NCI-H226 (cell line): ENCODE measurements at regions not wholly inside any gene's neighbourhood (a gene's known extent, or its start where the extent isn't known, plus 50 kb on each side); places are given as distances from the start of the nearest gene placed in this dataset.
A peak's percentile ranks its signal among the peaks of the same experiment; 100 is the strongest.
"Not testable (repeated sequence)": the region's sequence is repeated elsewhere in the genome, so short reads cannot be mapped to it uniquely, and the experiment has no call there.

Experiments
- DNase-seq: peaks from one replicate; pipeline ENCODE4 v3.0.0-alpha.2; 2015

DNA sequence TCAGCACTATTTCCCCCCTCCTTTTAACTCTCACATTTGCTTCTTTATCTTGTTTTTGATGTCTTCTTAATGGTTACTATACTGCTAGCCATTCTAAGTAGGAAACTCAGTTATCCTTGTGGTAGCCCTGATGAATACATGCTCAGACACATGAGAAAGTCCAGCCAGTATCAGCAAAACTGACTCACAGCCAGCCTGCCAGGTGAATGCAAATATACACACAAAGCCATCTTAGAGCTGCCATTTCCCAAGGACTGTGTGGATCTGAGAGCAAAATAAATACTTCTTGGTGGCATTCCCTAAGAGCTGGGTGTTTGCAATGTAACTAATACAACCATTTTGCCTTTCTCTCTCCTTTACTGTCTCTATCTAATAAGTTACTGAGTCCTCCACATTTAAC, 455.2 kb downstream of the CCER1 start:
- DNase-seq, result no peak

DNA sequence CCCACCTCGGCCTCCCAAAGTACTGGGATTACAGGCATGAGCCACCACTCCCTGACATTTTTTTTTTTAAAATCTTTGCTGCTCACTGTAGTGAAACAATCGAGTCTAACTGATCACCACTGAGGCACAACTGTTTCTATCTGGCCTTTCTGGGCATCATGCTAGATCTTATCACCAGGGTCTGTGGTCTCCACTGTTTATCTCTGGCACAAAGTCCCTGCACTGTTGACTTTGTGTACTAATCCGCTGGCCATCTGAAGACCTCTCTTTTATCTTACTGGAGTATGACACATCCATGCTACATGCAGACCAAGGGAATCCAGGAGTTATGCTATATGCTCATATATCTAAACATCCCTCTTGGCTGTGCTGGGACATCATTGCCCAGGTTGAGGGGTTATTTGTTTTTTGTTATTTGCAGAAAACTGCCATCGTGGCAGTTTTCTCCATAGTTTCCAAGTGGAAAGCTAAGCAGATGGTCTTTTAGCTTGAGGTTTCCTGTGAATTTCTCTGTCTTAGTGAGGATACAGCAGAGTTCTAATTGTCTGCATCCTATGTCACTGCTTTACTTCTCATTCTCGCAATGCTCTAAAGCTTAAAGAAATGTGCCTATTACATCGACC, 456.9 kb downstream of the CCER1 start:
- DNase-seq, result no peak

DNA sequence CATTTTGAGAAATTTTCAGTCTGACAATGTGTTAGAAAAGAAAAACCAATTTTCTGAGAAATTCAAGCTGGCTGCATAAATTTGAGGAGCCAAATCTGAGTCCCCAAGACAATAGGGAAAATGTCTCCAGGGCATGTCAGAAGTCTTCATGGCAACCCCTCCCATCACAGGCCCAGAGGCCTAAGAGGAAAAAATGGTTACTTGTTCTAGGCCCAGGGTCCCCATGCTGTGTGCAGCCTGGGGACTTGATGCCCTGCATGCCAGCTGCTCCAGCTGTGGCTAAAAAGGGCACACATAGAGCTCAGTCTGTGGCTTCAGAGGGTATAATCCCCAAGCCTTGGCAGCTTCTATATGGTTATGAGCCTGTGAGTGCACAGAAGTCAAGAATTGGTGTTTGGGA, 464.6 kb downstream of the CCER1 start:
- DNase-seq, result no peak

GRCh38 chr12:90489141-90489540, 465.8 kb downstream of the CCER1 start:
- DNase-seq, result no peak

GRCh38 chr12:90485560-90485959, 469.4 kb downstream of the CCER1 start:
- DNase-seq, result no peak

DNA sequence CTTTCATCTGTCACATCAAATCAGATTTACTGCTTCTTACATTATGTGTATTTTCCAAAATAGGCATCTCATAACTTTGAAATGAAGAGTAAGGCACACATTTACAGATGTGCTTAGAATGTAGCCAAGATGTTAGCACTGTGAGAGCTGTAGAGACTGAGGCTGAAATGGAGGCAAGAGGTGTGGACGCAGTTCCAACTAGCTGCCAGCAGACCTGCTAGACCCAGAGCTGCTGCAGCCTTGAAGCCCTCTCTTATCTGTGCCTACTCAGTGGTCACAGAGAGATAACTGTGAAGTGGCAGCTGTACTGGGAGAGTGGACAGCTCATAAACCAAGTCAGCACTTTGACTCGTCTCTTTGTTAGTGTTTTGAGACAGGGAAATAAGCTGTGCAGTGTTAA, 470.9 kb downstream of the CCER1 start:
- DNase-seq, result no peak

- DNase-seq, result no peak
Measured at GRCh38 chr12:90481748-90482147, 473.2 kb downstream of the CCER1 start.

- no peak for DNase-seq
Measured at GRCh38 chr12:90479237-90479636, 475.7 kb downstream of the CCER1 start.

DNA sequence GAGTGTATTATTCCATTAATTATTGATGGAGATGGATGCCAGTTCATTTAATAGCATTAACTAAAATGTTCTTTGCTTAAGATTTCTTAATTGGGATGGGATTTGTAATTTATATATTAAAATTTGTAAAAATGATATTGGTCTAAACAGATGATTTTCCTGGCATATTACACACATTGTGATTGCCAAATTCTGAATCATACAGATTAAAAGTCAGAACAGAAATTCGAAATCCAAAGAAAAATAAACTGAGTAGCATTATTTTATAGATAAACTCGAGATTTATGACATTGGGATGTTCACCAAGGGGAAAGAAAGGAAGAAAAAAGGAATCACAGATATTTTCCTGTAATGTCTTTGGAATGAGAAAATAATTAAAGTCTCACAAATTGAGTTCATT, 481.1 kb downstream of the CCER1 start:
- no peak for DNase-seq

DNA sequence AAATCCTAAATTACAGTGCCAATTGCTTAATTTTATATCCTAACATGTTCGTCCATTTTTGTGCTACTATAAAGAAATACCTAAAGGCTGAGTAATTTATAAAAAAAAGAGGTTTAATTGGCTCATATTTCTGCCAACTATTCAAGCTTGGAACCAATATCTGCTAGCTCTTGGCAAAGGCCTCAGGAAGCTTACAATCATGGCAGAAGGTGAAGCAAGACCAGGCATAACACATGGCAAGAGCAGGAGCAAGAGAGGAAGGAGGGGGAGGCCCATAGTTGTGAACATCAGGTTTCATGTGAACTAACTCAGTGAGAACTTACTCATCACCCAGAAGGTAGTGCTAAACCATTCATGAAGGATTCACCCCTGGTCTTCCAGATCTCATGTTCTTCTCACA, 494.3 kb downstream of the CCER1 start:
- no peak for DNase-seq

DNA sequence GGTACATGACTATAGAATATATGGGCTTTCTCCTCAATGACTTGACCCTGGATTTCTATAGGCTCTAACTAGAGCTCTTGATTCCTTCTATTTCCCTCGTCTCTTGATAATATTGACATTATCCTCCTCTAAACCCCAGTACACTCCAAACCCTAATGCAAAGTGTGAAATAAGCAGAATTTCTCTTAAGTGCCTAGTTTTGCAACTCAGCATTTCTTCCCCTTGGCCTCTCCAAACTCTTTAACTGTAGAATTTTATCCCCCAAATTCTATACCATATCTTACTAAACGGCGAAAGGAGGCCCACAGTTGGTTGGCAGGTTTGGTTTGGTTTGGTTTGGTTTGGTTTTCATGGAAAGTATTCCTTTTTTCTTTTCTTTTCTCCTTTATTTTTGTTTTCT, 498.7 kb downstream of the CCER1 start:
- DNase-seq, result no peak

DNA sequence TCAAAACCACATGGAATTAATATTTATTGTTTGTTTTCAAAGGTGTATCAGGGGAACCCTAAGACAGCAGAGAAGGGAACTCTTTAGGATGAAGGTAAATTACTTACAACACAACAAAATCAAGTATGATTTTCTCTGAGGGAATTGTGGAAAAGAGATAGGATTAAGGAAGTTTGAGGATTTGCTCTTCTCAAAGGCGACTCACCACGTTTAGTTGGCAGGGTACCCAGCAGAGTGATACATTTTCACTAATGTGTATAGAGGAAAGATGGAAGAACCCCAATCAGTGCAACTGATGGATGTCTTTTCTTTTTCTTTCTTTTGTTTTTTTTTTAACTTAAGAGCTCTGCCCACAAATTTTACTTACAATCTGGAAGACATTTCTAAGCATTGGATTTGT, 499.2 kb downstream of the CCER1 start:
- no peak for DNase-seq

DNA sequence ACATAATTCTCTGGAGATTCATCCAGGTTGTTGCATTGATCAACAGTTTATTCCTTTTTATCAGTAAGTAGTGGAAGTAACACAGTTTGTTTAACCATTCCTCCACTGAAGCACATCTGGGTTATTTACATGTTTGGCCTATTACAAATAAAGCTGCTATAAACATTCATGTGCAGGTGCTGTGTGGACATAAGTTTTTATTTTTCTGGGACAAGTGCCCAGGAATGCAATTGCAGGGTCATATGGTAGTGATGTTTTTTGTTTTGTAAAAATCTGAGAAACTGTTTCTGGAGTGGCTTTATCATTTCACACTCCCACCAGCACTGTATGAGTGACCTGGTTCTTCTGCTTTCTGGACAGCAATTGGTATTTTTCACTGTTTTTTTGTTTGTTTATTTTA, 505.4 kb downstream of the CCER1 start:
- DNase-seq, result no peak

GRCh38 chr12:90443466-90443865, 511.5 kb downstream of the CCER1 start:
- DNase-seq, result not testable (repeated sequence)

DNA sequence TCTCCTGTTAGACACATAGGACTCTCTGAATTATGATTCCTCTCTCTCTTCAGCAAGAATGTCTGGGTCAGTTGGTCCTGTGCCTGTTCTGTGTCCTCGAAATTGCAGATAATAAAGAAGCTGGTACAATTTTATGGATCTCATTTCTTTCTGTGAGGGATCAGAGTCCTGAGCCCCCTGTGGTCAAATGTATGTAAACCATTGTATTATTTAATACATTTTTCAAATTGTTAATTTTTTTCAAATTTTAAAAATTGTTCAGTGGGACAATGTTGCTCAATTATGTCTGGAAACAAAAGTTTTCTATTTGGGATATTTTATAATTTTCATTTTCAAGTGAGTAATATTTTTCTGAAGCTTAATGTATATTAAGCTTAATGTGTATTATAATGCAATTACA, 513.5 kb downstream of the CCER1 start:
- no peak for DNase-seq

- DNase-seq, result no peak
Measured at GRCh38 chr12:90428881-90429280, 526.1 kb downstream of the CCER1 start.

DNA sequence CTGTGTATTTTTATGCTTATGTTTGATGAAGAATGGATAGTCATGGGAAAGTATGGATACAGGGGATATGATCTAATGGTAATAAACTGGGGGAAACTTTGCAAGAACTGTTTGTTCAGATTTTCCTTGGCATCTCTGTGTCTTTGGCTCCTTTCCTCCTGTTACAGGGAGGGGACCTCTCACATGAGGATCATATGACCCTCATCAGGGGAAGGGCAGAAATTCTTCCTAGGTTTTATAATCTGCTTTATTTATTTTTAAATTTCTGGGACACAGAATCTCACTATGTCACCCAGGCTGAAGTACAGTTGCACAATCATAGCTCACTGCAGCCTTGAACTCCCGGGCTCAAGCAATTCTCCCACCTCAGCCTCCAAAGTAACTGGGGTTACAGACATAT, 526.5 kb downstream of the CCER1 start:
- no peak for DNase-seq

DNA sequence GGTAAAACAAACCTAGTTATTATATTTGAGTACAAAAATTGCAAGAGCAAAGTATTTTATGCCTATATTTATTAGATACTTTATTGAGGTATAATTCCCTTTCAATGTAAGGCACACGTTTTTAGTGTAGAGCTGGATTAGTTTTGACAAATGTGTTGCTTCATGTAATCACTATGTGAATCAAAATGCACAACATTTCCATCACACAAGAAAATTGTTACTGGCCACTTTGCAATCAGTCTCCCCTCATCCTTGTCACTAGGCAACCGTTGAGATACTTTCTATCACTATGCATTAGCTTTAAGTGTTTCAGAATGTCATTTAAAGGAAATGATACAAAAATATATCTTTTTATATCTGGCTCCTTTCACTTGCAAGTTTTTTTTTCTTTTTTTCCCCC, 531.0 kb downstream of the CCER1 start:
- DNase-seq, result no peak

DNA sequence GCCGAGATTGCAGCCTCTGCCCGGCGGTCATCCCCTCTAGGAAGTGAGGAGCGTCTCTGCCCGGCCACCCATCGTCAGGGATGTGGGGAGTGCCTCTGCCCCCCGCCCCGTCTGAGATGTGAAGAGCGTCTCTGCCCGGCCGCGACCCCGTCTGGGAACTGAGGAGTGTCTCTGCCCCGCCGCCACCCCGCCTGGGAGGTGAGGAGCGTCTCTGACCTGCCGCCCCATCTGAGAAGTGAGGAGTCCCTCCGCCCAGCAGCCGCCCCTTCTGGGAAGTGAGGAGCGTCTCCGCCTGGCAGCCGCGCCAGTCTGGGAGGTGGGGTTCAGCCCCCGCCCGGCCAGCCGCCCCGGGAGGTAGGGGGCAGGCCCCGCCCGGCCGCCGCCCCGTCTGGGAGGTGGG, 544.0 kb downstream of the CCER1 start:
- DNase-seq, result no peak

DNA sequence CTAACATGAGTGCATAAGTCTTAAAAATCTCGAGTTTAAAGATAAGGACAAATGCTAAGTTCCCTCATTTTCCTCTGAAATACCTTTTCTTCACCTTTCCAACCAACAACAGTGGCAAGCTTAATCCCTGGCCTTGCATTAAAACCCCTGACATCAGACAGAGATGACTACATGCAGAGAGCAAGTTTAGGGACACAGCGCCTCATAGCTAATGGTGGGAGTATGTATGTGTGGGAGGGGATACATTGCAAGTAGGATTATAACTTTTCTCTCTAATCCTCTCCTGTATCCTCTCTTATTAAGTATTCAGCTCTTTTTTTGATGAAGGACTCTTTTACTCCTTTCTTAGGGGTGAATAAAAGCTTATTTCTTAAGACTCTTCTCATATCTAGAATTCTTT, 547.1 kb downstream of the CCER1 start:
- DNase-seq, result no peak

DNA sequence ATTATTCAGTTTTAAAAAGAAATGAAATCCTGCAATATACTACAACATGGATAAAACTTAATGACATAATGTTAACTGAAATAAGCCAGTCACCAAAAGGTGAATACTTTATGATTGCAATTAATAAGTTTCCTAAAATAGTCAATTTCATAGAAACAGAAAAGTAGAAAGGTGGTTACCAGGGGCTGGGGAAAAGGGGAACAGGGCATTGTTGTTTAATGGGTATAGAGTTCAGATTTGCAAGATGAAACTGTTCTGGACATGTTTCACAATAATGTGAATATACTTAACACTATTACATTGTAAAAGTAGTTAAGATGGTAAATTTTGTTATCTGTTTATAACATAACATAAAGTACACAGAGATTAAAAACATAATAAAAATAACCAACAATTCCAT, 550.9 kb downstream of the CCER1 start:
- DNase-seq, result no peak

DNA sequence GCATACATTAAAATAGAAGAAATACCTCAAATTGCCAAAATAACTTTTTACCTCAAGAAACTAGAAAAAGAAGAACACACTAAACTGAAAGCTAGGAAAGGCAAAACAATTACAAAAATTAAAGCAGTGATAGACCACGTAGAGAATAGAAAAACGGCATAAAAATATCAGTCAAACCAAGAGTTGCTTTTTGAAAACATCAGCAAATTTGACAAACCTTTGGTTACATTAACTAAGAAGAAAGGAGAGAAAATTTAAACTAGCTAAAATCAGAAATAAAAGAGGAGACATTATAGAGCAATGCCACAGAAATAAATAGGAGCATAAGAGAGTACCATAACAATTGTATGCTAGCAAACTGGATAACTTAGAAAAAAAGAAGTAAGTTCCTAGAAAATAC, 553.8 kb downstream of the CCER1 start:
- no peak for DNase-seq

DNA sequence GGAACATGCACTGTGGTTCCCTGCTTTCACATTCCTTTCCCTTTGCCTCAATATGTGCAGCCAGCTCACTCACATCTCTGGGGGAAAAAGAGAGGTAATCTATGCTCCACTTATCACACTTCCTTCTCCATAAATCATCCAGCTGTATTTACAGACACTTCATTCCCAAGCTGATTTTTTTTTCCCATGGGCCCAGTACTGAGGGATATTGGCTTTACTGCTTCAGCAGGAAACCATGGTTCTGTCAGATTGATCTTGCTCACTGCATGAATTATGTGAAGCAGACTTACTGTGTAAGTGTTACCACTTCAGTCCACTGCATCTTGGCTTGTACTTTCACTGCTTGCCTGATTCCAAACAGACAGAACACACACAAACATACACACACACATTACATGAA, 555.6 kb downstream of the CCER1 start:
- peak; percentile 15 for DNase-seq

- DNase-seq, result no peak
Measured at GRCh38 chr12:90398285-90398836, 556.6 kb downstream of the CCER1 start.

GRCh38 chr12:90396556-90396955, 558.4 kb downstream of the CCER1 start:
- no peak for DNase-seq

DNA sequence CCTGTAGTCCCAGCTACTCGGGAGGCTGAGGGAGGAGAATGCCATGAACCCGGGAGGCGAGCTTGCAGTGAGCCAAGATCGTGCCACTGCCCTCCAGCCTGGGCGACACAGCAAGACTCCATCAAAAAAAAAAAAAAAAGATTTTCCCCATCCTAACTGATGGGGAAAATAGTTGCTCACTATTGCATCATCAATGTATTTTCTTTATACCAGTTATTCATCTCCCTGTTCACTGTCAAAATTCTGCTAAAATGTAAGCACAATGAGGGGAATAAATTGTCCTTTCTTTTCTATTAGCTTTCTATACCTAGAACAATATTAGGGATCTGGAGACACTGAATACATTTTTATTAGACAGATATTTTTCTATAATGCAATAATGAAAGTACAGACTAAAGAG, 561.3 kb downstream of the CCER1 start:
- no peak for DNase-seq
